ENCODE measurements at regions not wholly inside any gene's neighbourhood (a gene's known extent, or its start where the extent isn't known, plus 50 kb on each side); places are given as distances from the start of the nearest gene placed in this dataset.
"Not testable (repeated sequence)": the region's sequence is repeated elsewhere in the genome, so short reads cannot be mapped to it uniquely, and the experiment has no call there.

- TF ChIP-seq, protein P1, sequence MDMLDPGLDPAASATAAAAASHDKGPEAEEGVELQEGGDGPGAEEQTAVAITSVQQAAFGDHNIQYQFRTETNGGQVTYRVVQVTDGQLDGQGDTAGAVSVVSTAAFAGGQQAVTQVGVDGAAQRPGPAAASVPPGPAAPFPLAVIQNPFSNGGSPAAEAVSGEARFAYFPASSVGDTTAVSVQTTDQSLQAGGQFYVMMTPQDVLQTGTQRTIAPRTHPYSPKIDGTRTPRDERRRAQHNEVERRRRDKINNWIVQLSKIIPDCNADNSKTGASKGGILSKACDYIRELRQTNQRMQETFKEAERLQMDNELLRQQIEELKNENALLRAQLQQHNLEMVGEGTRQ (IDR thresholded peaks at IDR 0.05; ENCODE audit: low read depth, low read length) = no peak
- TF ChIP-seq, protein P2, sequence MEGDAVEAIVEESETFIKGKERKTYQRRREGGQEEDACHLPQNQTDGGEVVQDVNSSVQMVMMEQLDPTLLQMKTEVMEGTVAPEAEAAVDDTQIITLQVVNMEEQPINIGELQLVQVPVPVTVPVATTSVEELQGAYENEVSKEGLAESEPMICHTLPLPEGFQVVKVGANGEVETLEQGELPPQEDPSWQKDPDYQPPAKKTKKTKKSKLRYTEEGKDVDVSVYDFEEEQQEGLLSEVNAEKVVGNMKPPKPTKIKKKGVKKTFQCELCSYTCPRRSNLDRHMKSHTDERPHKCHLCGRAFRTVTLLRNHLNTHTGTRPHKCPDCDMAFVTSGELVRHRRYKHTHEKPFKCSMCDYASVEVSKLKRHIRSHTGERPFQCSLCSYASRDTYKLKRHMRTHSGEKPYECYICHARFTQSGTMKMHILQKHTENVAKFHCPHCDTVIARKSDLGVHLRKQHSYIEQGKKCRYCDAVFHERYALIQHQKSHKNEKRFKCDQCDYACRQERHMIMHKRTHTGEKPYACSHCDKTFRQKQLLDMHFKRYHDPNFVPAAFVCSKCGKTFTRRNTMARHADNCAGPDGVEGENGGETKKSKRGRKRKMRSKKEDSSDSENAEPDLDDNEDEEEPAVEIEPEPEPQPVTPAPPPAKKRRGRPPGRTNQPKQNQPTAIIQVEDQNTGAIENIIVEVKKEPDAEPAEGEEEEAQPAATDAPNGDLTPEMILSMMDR (conservative IDR thresholded peaks at IDR 0.05; ENCODE audit: low read depth, low read length) = no peak
- intact Hi-C loops (cut with micrococcal nuclease) = no loop called here
- H4K91ac ChIP-seq (ENCODE audit: insufficient read depth, low read depth, low read length) = no peak overlapping the region
- H3K4ac ChIP-seq (ENCODE audit: low read depth, low read length) = no peak overlapping the region
- DNase-seq (no peak), ATAC-seq (ENCODE audit: low read depth) (no peak)
- peaks cover 5% of the 10 kb centered on the region for H3K27me3 ChIP-seq (ENCODE audit: control insufficient read depth, insufficient read depth, low read length)
- no peak overlapping the region for H2AK5ac ChIP-seq (ENCODE audit: low read depth, low read length)
- no peaks in the 10 kb centered on the region for H3K36me3 ChIP-seq (ENCODE audit: control insufficient read depth, insufficient read depth, low read length)
- H4K20me1 ChIP-seq (ENCODE audit: insufficient read depth, low read length) = no peaks in the 10 kb centered on the region
- H3K23ac ChIP-seq (ENCODE audit: low read depth, low read length) = no peak overlapping the region
- H2AFZ ChIP-seq (replicated peaks; ENCODE audit: low read length, poor library complexity) = no peak overlapping the region
- no peak overlapping the region for H2BK120ac ChIP-seq (ENCODE audit: low read depth, low read length)
- H3K4me2 ChIP-seq (ENCODE audit: low read depth, low read length) = no peak overlapping the region
- no peak overlapping the region for H3K4me3 ChIP-seq (ENCODE audit: insufficient read depth, low read depth, low read length)
- peaks cover 6% of the 10 kb centered on the region for H3K9me3 ChIP-seq (ENCODE audit: control insufficient read depth, insufficient read depth, low read length)
- no peak overlapping the region for H3K27ac ChIP-seq (ENCODE audit: insufficient read depth, low read length)
- dilution Hi-C loops (cut with HindIII; ENCODE audit: low sequenced_read_pairs, unreplicated experiment) = no loop called here
- ChIA-PET POLR2A (ENCODE audit: unreplicated experiment) (no interaction called here), CTCF (no interaction called here)
- no peaks in the 10 kb centered on the region for H3K9me1 ChIP-seq (ENCODE audit: insufficient read depth, low read length)
- no peak overlapping the region for H3K14ac ChIP-seq (replicated peaks; ENCODE audit: low read depth, low read length)
- no peak overlapping the region for H3K18ac ChIP-seq (ENCODE audit: low read depth, low read length)
- H2BK5ac ChIP-seq (ENCODE audit: low read depth, low read length, poor library complexity, severe bottlenecking) = no peak overlapping the region
- H3K9ac ChIP-seq (ENCODE audit: low read depth, low read length) = no peak overlapping the region
- H4K5ac ChIP-seq (ENCODE audit: low read depth, low read length) = no peak overlapping the region
- H3K79me1 ChIP-seq (ENCODE audit: low read depth in 1 of 2, low read length in 2 of 2) = no peaks in the 10 kb centered on the region
- in situ Hi-C loops (cut with MboI; ENCODE audit: low sequenced_read_pairs) = no loop called here
- no peak overlapping the region for H2AK9ac ChIP-seq (replicated peaks; ENCODE audit: low read depth, low read length, poor library complexity)
- H2BK15ac ChIP-seq (ENCODE audit: low read depth, low read length) = no peak overlapping the region
- no TSS peak for BruUV-seq (replicated peaks)
- no peak overlapping the region for H4K8ac ChIP-seq (ENCODE audit: low read depth in 2 of 2, low read length in 2 of 2)
- no peak overlapping the region for H3K56ac ChIP-seq (ENCODE audit: extremely low read depth, insufficient read depth, low read length)
- no peaks in the 10 kb centered on the region for H3K4me1 ChIP-seq (ENCODE audit: control insufficient read depth, insufficient read depth, low read length)
- no peak overlapping the region for H2BK20ac ChIP-seq (ENCODE audit: low read depth, low read length)
Observed at GRCh38 chrX:115913575-115913974, 257.0 kb upstream of the AGTR2 start.

DNA sequence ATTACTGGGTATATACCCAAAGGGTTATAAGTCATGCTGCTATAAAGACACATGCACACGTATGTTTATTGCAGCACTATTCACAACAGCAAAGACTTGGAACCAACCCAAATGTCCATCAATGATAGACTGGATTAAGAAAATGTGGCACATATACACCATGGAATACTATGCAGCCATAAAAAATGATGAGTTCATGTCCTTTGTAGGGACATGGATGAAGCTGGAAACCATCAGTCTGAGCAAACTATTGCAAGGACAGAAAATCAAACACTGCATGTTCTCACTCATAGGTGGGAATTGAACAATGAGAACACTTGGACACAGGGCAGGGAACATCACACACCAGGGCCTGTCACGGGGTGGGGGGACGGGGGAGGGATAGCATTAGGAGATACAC is 254.9 kb upstream of the AGTR2 start:
- no CpG with 5 or more reads among the region's 3 CpGs for WGBS, 2 experiments (ENCODE audit: extremely low coverage in 2 of 2, insufficient read length in 1 of 2)
- H3K27me3 ChIP-seq (ENCODE audit: control insufficient read depth, insufficient read depth, low read length); DNase-seq; POLR2A ChIA-PET (ENCODE audit: unreplicated experiment); H2AK9ac ChIP-seq (replicated peaks; ENCODE audit: low read depth, low read length, poor library complexity); dilution Hi-C loops (cut with HindIII; ENCODE audit: low sequenced_read_pairs, unreplicated experiment); H3K9me3 ChIP-seq (ENCODE audit: control insufficient read depth, insufficient read depth, low read length); BruUV-seq (replicated peaks); H2BK120ac ChIP-seq (ENCODE audit: low read depth, low read length); H3K36me3 ChIP-seq (ENCODE audit: control insufficient read depth, insufficient read depth, low read length); H4K5ac ChIP-seq (ENCODE audit: low read depth, low read length); H3K9me1 ChIP-seq (ENCODE audit: insufficient read depth, low read length); H3K9ac ChIP-seq (ENCODE audit: low read depth, low read length); H3K4me3 ChIP-seq (ENCODE audit: insufficient read depth, low read depth, low read length); in situ Hi-C loops (cut with MboI; ENCODE audit: low sequenced_read_pairs); CTCF ChIA-PET; H4K20me1 ChIP-seq (ENCODE audit: insufficient read depth, low read length); H3K27ac ChIP-seq (ENCODE audit: insufficient read depth, low read length); H3K4me1 ChIP-seq (ENCODE audit: control insufficient read depth, insufficient read depth, low read length); intact Hi-C loops (cut with micrococcal nuclease); H3K23ac ChIP-seq (ENCODE audit: low read depth, low read length); H2BK20ac ChIP-seq (ENCODE audit: low read depth, low read length); H4K8ac ChIP-seq (ENCODE audit: low read depth in 2 of 2, low read length in 2 of 2); H2BK5ac ChIP-seq (ENCODE audit: low read depth, low read length, poor library complexity, severe bottlenecking); H3K4ac ChIP-seq (ENCODE audit: low read depth, low read length); H3K18ac ChIP-seq (ENCODE audit: low read depth, low read length); H2AFZ ChIP-seq (replicated peaks; ENCODE audit: low read length, poor library complexity); ATAC-seq (ENCODE audit: low read depth); H3K56ac ChIP-seq (ENCODE audit: extremely low read depth, insufficient read depth, low read length); H2BK15ac ChIP-seq (ENCODE audit: low read depth, low read length); H2AK5ac ChIP-seq (ENCODE audit: low read depth, low read length); H3K4me2 ChIP-seq (ENCODE audit: low read depth, low read length); H3K14ac ChIP-seq (replicated peaks; ENCODE audit: low read depth, low read length); H4K91ac ChIP-seq (ENCODE audit: insufficient read depth, low read depth, low read length); H3K79me1 ChIP-seq (ENCODE audit: low read depth in 1 of 2, low read length in 2 of 2): not testable (repeated sequence)
